ENCODE measurements at regions not wholly inside any gene's neighbourhood (a gene's known extent, or its start where the extent isn't known, plus 50 kb on each side); places are given as distances from the start of the nearest gene placed in this dataset.
"Not testable (repeated sequence)": the region's sequence is repeated elsewhere in the genome, so short reads cannot be mapped to it uniquely, and the experiment has no call there.

DNA sequence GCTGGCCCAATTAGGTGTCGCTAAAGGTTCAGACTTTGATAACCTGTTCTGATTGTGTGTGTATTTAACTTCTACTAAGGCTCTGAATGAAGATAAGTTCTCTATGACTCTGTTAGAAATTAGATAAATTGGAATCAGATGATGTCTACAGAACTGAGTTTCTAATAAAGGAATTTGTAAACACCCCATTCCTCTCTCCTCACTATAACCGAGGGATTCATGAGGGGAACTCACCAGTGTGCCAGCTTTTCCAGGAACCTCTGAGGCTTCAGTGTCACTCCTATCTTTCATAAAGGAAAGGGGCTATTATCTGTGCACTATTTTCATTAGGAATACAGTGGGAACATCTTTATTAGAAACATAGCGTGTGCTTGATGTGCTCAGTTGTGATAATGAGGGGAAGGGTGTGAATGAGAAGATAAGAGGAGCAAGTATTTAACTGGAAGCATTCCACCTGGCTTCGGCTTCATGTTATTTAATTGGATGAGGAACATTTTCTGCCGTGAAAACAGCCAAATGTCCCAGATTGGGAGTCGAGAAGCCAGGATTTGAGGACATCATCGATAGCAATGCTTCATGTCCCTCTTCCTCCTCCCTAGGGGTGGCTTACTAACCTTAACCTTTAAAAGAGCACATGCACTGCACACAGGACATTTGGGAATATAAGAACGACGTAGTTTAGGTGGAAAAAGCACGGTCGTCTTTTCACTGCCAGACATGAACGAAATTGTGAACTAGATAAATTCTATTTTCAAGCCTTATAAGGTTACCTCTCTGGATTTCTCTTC, 84.8 kb upstream of the TCF4 start:
- DNase-seq: no peak

DNA sequence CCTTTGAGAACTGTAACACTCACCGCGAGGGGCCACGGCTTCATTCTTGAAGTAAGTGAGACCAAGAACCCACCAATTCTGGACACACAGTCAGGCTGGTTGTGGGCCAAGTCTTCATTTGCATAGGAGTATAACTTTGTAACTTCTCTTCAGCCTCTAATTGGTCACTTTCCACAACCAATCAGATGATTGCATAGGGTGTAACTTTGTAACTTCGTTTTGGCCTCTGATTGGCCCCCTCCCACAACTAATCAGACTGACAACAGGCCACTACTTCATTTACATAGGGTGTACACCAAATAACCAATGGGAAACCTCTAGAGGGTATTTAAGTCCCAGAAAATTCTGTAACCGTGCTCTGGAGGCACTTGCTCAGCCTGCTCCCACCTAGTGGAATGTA, 77.5 kb upstream of the TCF4 start:
- DNase-seq: no peak

DNA sequence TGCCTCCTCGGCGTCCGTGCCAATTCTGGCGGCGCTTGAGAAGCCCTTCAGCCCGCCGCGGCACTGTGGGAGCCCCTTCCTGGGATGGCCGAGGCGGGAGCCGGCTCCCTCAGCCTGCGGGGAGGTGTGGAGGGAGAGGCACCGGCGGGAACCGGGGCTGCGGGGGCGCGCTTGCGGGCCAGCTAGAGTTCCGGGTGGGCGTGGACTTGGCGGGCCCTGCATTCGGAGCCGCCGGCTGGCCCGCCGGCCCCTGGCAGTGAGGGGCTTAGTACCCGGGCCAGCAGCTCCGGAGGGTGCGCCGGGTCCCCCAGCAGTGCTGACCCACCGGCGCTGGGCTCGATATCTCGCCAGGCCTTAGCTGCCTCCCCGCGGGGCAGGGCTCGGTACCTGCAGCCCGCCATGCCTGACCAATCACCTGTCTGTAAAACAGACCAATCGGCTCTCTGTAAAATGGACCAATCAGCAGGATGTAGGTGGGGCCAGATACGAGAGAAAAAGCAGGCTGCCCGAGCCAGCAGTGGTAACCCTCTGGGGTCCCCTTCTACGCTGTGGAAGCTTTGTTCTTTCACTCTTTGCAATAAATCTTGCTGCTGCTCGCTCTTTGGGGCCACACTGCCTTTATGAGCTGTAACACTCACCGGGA, 76.9 kb upstream of the TCF4 start:
- not testable (repeated sequence) for DNase-seq

DNA sequence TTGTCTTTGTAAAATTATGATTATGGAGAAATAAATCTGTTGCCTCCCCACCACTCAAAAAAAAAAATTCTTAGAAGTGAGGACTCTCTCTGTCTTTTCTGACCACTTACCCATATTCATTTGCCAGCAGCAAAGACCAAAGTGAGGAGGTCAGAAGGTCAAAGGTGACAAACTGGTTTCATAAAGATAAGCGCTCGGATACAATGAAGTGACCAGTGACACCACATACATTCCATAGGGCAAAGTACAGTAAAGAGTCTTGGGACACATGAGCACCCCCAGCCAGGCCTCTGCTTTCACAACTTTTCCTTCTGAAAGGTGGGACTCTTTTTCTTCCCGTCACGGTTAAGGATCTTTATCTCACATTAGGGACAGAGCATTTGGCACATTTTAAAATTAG, 75.9 kb upstream of the TCF4 start:
- DNase-seq: no peak

DNA sequence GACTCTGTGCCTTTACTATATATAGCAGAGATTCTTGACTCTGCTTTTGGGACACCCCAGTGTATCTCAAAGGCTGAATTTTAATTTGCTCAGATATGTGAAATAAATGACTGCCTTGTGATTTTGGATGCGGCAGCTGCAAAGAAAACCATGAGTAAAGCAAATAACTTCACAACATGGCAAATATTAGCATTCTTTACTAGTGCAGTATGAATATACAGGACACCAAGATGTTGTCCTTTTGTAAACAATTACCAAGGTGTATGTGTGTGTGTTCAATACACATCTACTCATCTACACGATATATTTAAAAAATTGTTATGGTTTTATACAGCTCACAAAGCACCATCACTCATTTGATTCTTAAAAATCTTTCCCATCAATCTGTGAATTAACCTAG, 70.6 kb upstream of the TCF4 start:
- no peak for DNase-seq

DNA sequence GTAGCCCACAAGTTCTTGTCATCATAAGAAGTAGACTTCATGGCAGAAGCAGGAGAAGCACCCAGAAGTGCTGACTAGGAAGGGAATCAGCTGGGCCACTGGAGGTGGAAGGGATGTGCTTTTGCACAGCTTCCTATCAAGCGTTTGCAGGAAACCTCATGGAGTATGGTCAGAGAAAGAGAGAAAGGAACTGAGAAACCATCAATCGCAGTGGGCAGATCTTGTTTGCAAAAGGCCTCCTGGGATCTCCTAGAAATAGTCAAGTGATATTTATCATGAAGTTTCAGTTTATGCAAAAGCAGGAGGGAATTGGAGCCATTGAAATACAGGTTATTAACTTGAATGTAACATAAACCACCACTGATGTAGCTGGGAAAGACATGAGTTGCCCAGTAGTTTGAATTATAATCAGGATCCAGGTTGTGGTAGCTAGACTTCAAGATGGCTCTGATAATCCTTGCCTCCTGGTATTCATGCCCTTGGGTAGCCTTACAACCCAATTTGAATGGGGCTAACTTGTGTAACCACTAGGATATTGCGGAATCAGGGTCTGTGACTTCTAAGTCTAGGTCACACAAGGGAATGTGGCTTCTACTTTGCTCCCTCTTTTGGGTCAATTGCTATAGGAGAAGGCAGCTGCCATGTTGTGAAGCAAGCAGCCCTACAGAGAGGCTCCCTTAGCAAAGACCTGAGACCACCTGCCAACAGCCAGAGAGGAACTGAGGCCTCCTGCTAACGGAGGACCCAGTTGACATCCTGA, 69.8 kb upstream of the TCF4 start:
- DNase-seq: no peak

DNA sequence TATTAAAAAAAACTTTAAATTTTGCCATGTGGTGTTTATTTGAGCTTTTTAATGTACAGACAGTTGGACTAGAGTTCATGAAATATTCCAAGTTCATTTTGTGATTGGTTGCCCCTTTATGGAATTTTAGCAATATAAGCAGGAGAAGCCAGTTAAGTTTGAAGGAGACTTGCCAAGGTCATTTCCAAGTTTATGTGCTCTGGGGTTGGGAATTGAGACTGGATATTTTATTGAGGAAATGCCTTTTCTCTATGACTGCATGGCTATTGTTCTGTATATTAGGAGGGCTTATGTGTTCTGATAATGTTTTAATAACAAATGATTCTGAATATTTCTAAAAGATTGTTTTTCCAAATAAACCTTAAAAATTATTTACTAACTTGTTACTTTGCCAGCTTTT, 67.0 kb upstream of the TCF4 start:
- DNase-seq: no peak

DNA sequence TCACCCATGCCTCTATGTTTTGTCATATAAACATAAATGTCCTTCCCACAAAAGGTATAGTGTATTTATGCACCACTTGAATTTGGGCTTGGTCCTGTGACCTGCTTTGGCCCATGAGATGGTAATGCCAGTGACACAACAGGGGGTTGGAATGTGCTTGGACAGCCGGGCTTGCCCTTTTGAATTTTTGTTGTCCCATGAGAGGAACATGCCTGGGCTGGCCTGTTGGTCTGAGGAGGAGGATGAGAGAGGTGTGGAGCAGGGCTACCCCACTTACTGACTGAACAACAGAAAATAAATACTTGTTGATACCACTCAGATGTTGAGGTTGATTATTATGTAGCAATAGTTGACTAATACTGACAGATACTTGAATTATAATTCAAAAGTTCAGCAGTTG, 63.2 kb upstream of the TCF4 start:
- DNase-seq: no peak

DNA sequence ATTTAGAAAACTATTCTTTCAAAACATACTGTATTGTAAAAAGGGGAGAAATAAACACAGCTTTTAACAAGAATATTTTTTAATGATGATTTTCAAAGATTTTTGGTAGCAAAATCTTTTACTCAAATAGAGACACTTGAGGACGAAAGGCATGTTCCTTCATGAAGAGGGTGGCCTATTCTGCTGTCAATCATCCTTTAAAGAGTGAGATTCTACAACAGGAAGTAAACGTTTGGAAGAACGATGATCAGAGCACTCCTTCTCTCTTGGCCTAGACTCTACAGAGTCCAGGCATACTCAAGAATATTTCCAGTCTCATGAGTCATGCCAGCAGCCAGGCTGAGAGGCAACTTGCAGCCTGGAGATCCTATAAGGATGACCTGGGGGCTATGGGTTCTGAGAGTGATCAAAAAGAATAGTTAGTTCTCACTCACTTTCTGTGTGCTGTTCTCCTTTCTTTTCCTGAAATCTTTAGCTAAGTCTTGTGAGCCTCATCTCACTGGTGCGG, 62.4 kb upstream of the TCF4 start:
- no peak for DNase-seq

DNA sequence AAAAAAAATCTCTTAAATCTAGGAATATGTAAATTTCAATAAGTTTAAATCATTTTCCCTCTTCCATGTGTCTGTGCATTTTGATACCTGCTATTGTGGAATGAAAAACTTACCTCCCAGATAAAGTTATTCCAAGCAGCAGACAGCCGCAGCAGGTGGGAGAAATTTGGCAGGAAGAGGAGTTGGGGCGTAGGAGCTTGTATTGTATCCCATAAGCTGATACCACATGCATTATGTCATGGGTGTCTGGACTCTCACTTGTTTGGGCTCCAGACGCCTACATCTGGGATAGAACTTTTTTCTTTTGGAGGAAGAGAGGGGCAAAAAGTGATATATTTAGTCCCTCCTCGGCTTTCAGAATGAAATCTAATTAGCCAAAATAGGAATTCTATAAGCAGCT, 59.3 kb upstream of the TCF4 start:
- DNase-seq: no peak

DNA sequence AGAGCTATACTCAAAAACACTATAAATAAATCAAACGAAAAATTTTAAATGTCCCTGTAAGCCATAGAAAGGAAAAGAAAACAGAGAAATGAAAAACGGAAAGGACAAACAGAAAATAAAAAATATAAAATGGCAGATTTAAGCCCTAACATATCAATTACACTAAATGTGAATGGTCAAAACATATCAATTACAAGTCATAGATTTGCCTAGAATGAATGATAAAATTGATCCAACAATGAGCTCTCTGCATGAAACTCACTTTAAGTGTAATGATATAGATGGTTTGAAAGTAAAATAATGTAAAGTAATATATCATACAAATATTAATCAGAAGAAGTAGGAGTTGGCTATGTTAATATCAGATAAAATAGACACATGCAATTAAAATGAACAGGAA, 54.2 kb upstream of the TCF4 start:
- DNase-seq: no peak

DNA sequence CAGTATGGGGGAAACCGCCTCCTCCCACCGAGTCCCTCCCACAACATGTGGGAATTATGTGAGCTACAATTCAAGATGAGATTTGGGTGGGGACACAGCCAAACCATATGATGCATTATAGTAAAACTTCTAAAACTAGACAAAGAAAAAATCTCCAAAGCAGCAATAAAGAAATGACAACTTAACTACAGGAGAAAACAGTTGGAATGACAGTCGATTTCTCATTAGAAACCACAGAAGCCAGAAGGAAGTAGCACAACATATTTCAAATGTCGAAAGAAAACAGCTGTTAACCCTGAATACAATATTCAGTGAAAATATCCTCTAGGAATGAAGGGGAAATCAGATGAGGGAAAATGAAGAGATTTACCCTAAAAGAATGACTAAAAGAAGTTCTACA, 53.5 kb upstream of the TCF4 start:
- no peak for DNase-seq

Data from CD4-positive, alpha-beta T cell treated with Interferon gamma for 1 hour (primary cell).